ENCODE measurements at regions not wholly inside any gene's neighbourhood (a gene's known extent, or its start where the extent isn't known, plus 50 kb on each side); places are given as distances from the start of the nearest gene placed in this dataset.

DNA sequence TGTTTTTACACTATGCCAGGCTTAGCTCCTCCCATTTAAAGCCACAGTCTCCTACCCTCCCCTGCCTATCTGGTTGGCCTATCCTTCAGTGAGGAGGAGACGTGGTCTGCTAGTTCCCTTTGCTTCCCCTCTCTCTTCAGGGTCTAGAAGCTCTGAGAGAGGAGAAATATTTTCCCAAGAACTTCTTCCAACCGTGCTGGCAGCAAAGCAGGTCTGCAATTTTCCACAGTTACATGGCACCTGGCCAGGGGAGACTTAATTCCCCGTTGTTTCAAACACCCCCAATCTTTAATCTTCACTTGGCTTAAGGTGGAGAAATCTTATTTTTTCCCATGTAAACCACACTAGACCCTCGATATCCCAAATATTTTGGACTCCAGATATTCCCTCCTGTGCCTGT, 149.5 kb upstream of the MCTP2 start:
- TF ChIP-seq, protein P1, sequence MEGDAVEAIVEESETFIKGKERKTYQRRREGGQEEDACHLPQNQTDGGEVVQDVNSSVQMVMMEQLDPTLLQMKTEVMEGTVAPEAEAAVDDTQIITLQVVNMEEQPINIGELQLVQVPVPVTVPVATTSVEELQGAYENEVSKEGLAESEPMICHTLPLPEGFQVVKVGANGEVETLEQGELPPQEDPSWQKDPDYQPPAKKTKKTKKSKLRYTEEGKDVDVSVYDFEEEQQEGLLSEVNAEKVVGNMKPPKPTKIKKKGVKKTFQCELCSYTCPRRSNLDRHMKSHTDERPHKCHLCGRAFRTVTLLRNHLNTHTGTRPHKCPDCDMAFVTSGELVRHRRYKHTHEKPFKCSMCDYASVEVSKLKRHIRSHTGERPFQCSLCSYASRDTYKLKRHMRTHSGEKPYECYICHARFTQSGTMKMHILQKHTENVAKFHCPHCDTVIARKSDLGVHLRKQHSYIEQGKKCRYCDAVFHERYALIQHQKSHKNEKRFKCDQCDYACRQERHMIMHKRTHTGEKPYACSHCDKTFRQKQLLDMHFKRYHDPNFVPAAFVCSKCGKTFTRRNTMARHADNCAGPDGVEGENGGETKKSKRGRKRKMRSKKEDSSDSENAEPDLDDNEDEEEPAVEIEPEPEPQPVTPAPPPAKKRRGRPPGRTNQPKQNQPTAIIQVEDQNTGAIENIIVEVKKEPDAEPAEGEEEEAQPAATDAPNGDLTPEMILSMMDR (IDR thresholded peaks at IDR 0.05; ENCODE audit: control extremely low read depth in 1 of 3, insufficient read depth in 1 of 3, low read depth in 1 of 3, low read length in 3 of 3), result no peak
- no peak for TF ChIP-seq CHD2 (IDR thresholded peaks at IDR 0.05; ENCODE audit: low read length)
- TF ChIP-seq RAD21 (IDR thresholded peaks at IDR 0.05 in 1 of 2, conservative IDR thresholded peaks at IDR 0.05 in 1 of 2; ENCODE audit: low read depth in 2 of 2, low read length in 2 of 2), result no peak
- no peak for TF ChIP-seq SRF (IDR thresholded peaks at IDR 0.05; ENCODE audit: low read depth, low read length)
- TF ChIP-seq HDAC2 (IDR thresholded peaks at IDR 0.05; ENCODE audit: borderline replicate concordance in 1 of 2, low read depth in 2 of 2, low read length in 2 of 2), result no peak
- TF ChIP-seq POLR2A (IDR thresholded peaks at IDR 0.05; ENCODE audit: control extremely low read depth in 1 of 2, low read depth in 2 of 2, low read length in 2 of 2), result no peak
- TF ChIP-seq, protein P2, sequence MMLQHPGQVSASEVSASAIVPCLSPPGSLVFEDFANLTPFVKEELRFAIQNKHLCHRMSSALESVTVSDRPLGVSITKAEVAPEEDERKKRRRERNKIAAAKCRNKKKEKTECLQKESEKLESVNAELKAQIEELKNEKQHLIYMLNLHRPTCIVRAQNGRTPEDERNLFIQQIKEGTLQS (IDR thresholded peaks at IDR 0.05; ENCODE audit: insufficient read depth, low read depth, low read length), result no peak
- TF ChIP-seq BCL11A (IDR thresholded peaks at IDR 0.05; ENCODE audit: low read depth in 2 of 2, low read length in 2 of 2), result no peak

Data from H1 (cell line).